ENCODE measurements at regions not wholly inside any gene's neighbourhood (a gene's known extent, or its start where the extent isn't known, plus 50 kb on each side); places are given as distances from the start of the nearest gene placed in this dataset.

- peaks cover 0 to 6% (median 3%) of the 10 kb centered on the region in 4 experiments for H3K4me1 ChIP-seq (ENCODE audit: control extremely low read depth in 1 of 4, control insufficient read depth in 4 of 4, insufficient read depth in 4 of 4, low read length in 3 of 4)
- DNase-seq, result no peak
- 94% methylated on average over 3 of the region's 4 CpGs for WGBS (ENCODE audit: insufficient coverage)
- CTCF ChIA-PET, result no interaction called here
- POLR2A ChIA-PET, result no interaction called here
- H3K27me3 ChIP-seq (replicated peaks in 2 of 5; ENCODE audit: control insufficient read depth in 4 of 5, insufficient read depth in 5 of 5, low read length in 4 of 5), result no peaks in the 10 kb centered on the region
- no peak overlapping the region for H3K4me3 ChIP-seq (ENCODE audit: control insufficient read depth in 1 of 7, extremely low read depth in 1 of 7, insufficient read depth in 4 of 7, low read depth in 2 of 7, low read length in 6 of 7)
- no peaks in the 10 kb centered on the region for H3K9me3 ChIP-seq (ENCODE audit: control extremely low read depth in 1 of 5, control insufficient read depth in 4 of 5, insufficient read depth in 2 of 5, low read depth in 1 of 5, low read length in 4 of 5)
- H3K27ac ChIP-seq (ENCODE audit: insufficient read depth in 1 of 2, low read depth in 1 of 2, low read length in 2 of 2, poor library complexity in 1 of 2, severe bottlenecking in 2 of 2), result no peak overlapping the region
- H3K36me3 ChIP-seq (ENCODE audit: control insufficient read depth in 4 of 4, insufficient read depth in 4 of 4, low read length in 3 of 4), result no peaks in the 10 kb centered on the region
These were observed 372.6 kb upstream of the CTSO start for GRCh38 chr4:156326246-156326645.

GRCh38 chr4:156322592-156322991 lies 368.9 kb upstream of the CTSO start:
- Histone ChIP-seq H3K4me3 (ENCODE audit: control insufficient read depth in 1 of 7, extremely low read depth in 1 of 7, insufficient read depth in 4 of 7, low read depth in 2 of 7, low read length in 6 of 7) (no peak overlapping the region), H3K4me1 (ENCODE audit: control extremely low read depth in 1 of 4, control insufficient read depth in 4 of 4, insufficient read depth in 4 of 4, low read length in 3 of 4) (no peaks in the 10 kb centered on the region), H3K27ac (ENCODE audit: insufficient read depth in 1 of 2, low read depth in 1 of 2, low read length in 2 of 2, poor library complexity in 1 of 2, severe bottlenecking in 2 of 2) (no peak overlapping the region), H3K9me3 (ENCODE audit: control extremely low read depth in 1 of 5, control insufficient read depth in 4 of 5, insufficient read depth in 2 of 5, low read depth in 1 of 5, low read length in 4 of 5) (no peaks in the 10 kb centered on the region), H3K36me3 (ENCODE audit: control insufficient read depth in 4 of 4, insufficient read depth in 4 of 4, low read length in 3 of 4) (no peaks in the 10 kb centered on the region), H3K27me3 (replicated peaks in 2 of 5; ENCODE audit: control insufficient read depth in 4 of 5, insufficient read depth in 5 of 5, low read length in 4 of 5) (no peaks in the 10 kb centered on the region)
- CTCF ChIA-PET, result no interaction called here
- no peak for DNase-seq
- POLR2A ChIA-PET, result no interaction called here

GRCh38 chr4:156321203-156321602 lies 367.5 kb upstream of the CTSO start:
- H3K27ac ChIP-seq (ENCODE audit: insufficient read depth in 1 of 2, low read depth in 1 of 2, low read length in 2 of 2, poor library complexity in 1 of 2, severe bottlenecking in 2 of 2), result no peak overlapping the region
- no peaks in the 10 kb centered on the region for H3K27me3 ChIP-seq (replicated peaks in 2 of 5; ENCODE audit: control insufficient read depth in 4 of 5, insufficient read depth in 5 of 5, low read length in 4 of 5)
- WGBS (ENCODE audit: insufficient coverage), result 70% methylated on average over 1 of the region's 2 CpGs
- H3K4me3 ChIP-seq (ENCODE audit: control insufficient read depth in 1 of 7, extremely low read depth in 1 of 7, insufficient read depth in 4 of 7, low read depth in 2 of 7, low read length in 6 of 7), result no peak overlapping the region
- POLR2A ChIA-PET, result no interaction called here
- no peaks in the 10 kb centered on the region for H3K4me1 ChIP-seq (ENCODE audit: control extremely low read depth in 1 of 4, control insufficient read depth in 4 of 4, insufficient read depth in 4 of 4, low read length in 3 of 4)
- no peak for DNase-seq
- no peaks in the 10 kb centered on the region for H3K9me3 ChIP-seq (ENCODE audit: control extremely low read depth in 1 of 5, control insufficient read depth in 4 of 5, insufficient read depth in 2 of 5, low read depth in 1 of 5, low read length in 4 of 5)
- H3K36me3 ChIP-seq (ENCODE audit: control insufficient read depth in 4 of 4, insufficient read depth in 4 of 4, low read length in 3 of 4), result no peaks in the 10 kb centered on the region
- CTCF ChIA-PET, result no interaction called here

GRCh38 chr4:156313497-156313896 lies 359.8 kb upstream of the CTSO start:
- CTCF ChIA-PET, result interaction anchor here (0.9 kb wide), 1 partner anchor 24 kb away, joined by 3 read pairs; no protein-coding TSS in a partner anchor
- POLR2A ChIA-PET, result no interaction called here
- H3K36me3 ChIP-seq (ENCODE audit: control insufficient read depth in 4 of 4, insufficient read depth in 4 of 4, low read length in 3 of 4), result no peaks in the 10 kb centered on the region
- no peak overlapping the region for H3K27ac ChIP-seq (ENCODE audit: insufficient read depth in 1 of 2, low read depth in 1 of 2, low read length in 2 of 2, poor library complexity in 1 of 2, severe bottlenecking in 2 of 2)
- no peak for DNase-seq
- no peaks in the 10 kb centered on the region for H3K9me3 ChIP-seq (ENCODE audit: control extremely low read depth in 1 of 5, control insufficient read depth in 4 of 5, insufficient read depth in 2 of 5, low read depth in 1 of 5, low read length in 4 of 5)
- no peak overlapping the region for H3K4me3 ChIP-seq (ENCODE audit: control insufficient read depth in 1 of 7, extremely low read depth in 1 of 7, insufficient read depth in 4 of 7, low read depth in 2 of 7, low read length in 6 of 7)
- no CpG with 5 or more reads among the region's 2 CpGs for WGBS (ENCODE audit: insufficient coverage)
- peaks cover 0 to 8% (median 3%) of the 10 kb centered on the region in 4 experiments for H3K4me1 ChIP-seq (ENCODE audit: control extremely low read depth in 1 of 4, control insufficient read depth in 4 of 4, insufficient read depth in 4 of 4, low read length in 3 of 4)
- no peaks in the 10 kb centered on the region for H3K27me3 ChIP-seq (replicated peaks in 2 of 5; ENCODE audit: control insufficient read depth in 4 of 5, insufficient read depth in 5 of 5, low read length in 4 of 5)

- H3K36me3 ChIP-seq (ENCODE audit: control insufficient read depth in 4 of 4, insufficient read depth in 4 of 4, low read length in 3 of 4), result no peaks in the 10 kb centered on the region
- no peak overlapping the region for H3K27ac ChIP-seq (ENCODE audit: insufficient read depth in 1 of 2, low read depth in 1 of 2, low read length in 2 of 2, poor library complexity in 1 of 2, severe bottlenecking in 2 of 2)
- DNase-seq, result peak; percentile 7 to 77 (median 62)
- no peaks in the 10 kb centered on the region for H3K27me3 ChIP-seq (replicated peaks in 2 of 5; ENCODE audit: control insufficient read depth in 4 of 5, insufficient read depth in 5 of 5, low read length in 4 of 5)
- WGBS (ENCODE audit: insufficient coverage), result no CpG with 5 or more reads among the region's 3 CpGs
- ChIA-PET CTCF (interaction anchor here (1.0 kb wide), 1 partner anchor 14 kb away, joined by 3 read pairs; no protein-coding TSS in a partner anchor), POLR2A (no interaction called here)
- H3K4me1 ChIP-seq (ENCODE audit: control extremely low read depth in 1 of 4, control insufficient read depth in 4 of 4, insufficient read depth in 4 of 4, low read length in 3 of 4), result peaks cover 0 to 8% (median 3%) of the 10 kb centered on the region in 4 experiments
- peak overlapping the region in 1 of 7 experiments; percentile 56 for H3K4me3 ChIP-seq (ENCODE audit: control insufficient read depth in 1 of 7, extremely low read depth in 1 of 7, insufficient read depth in 4 of 7, low read depth in 2 of 7, low read length in 6 of 7)
- H3K9me3 ChIP-seq (ENCODE audit: control extremely low read depth in 1 of 5, control insufficient read depth in 4 of 5, insufficient read depth in 2 of 5, low read depth in 1 of 5, low read length in 4 of 5), result no peaks in the 10 kb centered on the region
These were observed 358.7 kb upstream of the CTSO start for GRCh38 chr4:156312261-156312847.

- Histone ChIP-seq H3K4me1 (ENCODE audit: control extremely low read depth in 1 of 4, control insufficient read depth in 4 of 4, insufficient read depth in 4 of 4, low read length in 3 of 4) (peaks cover 0 to 8% (median 3%) of the 10 kb centered on the region in 4 experiments), H3K9me3 (ENCODE audit: control extremely low read depth in 1 of 5, control insufficient read depth in 4 of 5, insufficient read depth in 2 of 5, low read depth in 1 of 5, low read length in 4 of 5) (no peaks in the 10 kb centered on the region)
- CTCF ChIA-PET, result no interaction called here
These were observed 355.4 kb upstream of the CTSO start for GRCh38 chr4:156309031-156309430.

GRCh38 chr4:156303708-156304107 lies 350.0 kb upstream of the CTSO start:
- H3K27me3 ChIP-seq (replicated peaks in 2 of 5; ENCODE audit: control insufficient read depth in 4 of 5, insufficient read depth in 5 of 5, low read length in 4 of 5), result no peaks in the 10 kb centered on the region
- H3K9me3 ChIP-seq (ENCODE audit: control extremely low read depth in 1 of 5, control insufficient read depth in 4 of 5, insufficient read depth in 2 of 5, low read depth in 1 of 5, low read length in 4 of 5), result no peaks in the 10 kb centered on the region
- H3K27ac ChIP-seq (ENCODE audit: insufficient read depth in 1 of 2, low read depth in 1 of 2, low read length in 2 of 2, poor library complexity in 1 of 2, severe bottlenecking in 2 of 2), result no peak overlapping the region
- no peaks in the 10 kb centered on the region for H3K36me3 ChIP-seq (ENCODE audit: control insufficient read depth in 4 of 4, insufficient read depth in 4 of 4, low read length in 3 of 4)
- H3K4me3 ChIP-seq (ENCODE audit: control insufficient read depth in 1 of 7, extremely low read depth in 1 of 7, insufficient read depth in 4 of 7, low read depth in 2 of 7, low read length in 6 of 7), result no peak overlapping the region
- no peaks in the 10 kb centered on the region for H3K4me1 ChIP-seq (ENCODE audit: control extremely low read depth in 1 of 4, control insufficient read depth in 4 of 4, insufficient read depth in 4 of 4, low read length in 3 of 4)
- no peak for DNase-seq
- POLR2A ChIA-PET, result no interaction called here
- WGBS (ENCODE audit: insufficient coverage), result no CpG with 5 or more reads among the region's 2 CpGs
- CTCF ChIA-PET, result no interaction called here

More at GRCh38 chr4:156309031-156309430, 355.4 kb upstream of the CTSO start:
- no peak overlapping the region for H3K27ac ChIP-seq (ENCODE audit: insufficient read depth in 1 of 2, low read depth in 1 of 2, low read length in 2 of 2, poor library complexity in 1 of 2, severe bottlenecking in 2 of 2)
- POLR2A ChIA-PET, result no interaction called here
- DNase-seq, result no peak
- no peaks in the 10 kb centered on the region for H3K36me3 ChIP-seq (ENCODE audit: control insufficient read depth in 4 of 4, insufficient read depth in 4 of 4, low read length in 3 of 4)
- no peak overlapping the region for H3K4me3 ChIP-seq (ENCODE audit: control insufficient read depth in 1 of 7, extremely low read depth in 1 of 7, insufficient read depth in 4 of 7, low read depth in 2 of 7, low read length in 6 of 7)
- no peaks in the 10 kb centered on the region for H3K27me3 ChIP-seq (replicated peaks in 2 of 5; ENCODE audit: control insufficient read depth in 4 of 5, insufficient read depth in 5 of 5, low read length in 4 of 5)
